ENCODE measurements at regions not wholly inside any gene's neighbourhood (a gene's known extent, or its start where the extent isn't known, plus 50 kb on each side); places are given as distances from the start of the nearest gene placed in this dataset.

DNA sequence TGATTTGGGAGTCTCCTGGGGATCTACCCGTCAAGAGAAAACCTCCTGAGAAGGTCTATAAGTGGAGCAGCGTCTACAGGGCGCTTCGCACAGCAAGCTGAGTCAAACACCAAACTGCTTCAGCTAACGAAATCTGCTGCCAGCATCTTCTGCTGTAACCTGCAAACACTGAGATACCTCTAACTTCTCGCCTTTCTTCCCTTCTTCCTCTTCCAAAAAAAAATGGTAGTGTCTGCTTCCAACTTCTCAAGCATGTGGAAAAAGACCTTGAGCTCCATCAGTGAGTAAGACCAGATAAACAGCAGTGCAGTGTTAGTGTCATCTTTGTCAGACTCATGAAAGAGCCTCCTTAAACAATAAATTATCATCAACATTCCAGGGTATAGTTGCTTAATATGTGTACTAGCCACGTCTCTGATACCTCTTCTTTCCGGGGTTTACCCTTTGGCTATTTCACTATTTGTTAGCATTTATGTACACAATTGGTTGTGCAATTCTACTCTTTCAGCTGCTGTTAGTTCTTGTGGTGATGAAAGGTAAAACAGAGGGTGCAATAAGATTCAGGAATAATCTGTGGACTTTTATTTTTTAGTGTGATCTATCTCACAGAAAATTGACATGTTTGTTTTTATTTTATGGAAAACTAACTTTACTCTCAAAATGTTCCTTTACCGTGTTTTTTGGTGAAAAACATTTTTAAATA is 81.6 kb downstream of the LLPH start:
- TF ChIP-seq FOXA3 (CRISPR knock-in tag; IDR thresholded peaks at IDR 0.05) (peak; percentile 97), FUBP1 (CRISPR knock-in tag; IDR thresholded peaks at IDR 0.05; ENCODE audit: borderline replicate concordance) (no peak)

Data from HepG2 (cell line).